MM.1S (cell line): ENCODE measurements at regions not wholly inside any gene's neighbourhood (a gene's known extent, or its start where the extent isn't known, plus 50 kb on each side); places are given as distances from the start of the nearest gene placed in this dataset.

ENCODE experiments used
- DNase-seq: peaks from one replicate; pipeline ENCODE4 v3.0.0-alpha.2; 2015
- H2AFZ ChIP-seq: fragments of 300-600 bp; sonication (generic); 2 replicates; pipeline ENCODE4 v1.6.0; 2016; ENCODE audit warnings: antibody characterized with exemption, low read length
- H3F3A ChIP-seq: fragments of 300-600 bp; sonication (generic); 2 replicates; pipeline ENCODE4 v1.6.1; 2016; ENCODE audit warnings: mild to moderate bottlenecking, antibody characterized with exemption, low read length, moderate library complexity, mixed read lengths; ENCODE audit not compliant: insufficient read depth
- H3K27ac ChIP-seq: fragments of 300-600 bp; sonication (generic); 2 replicates; pipeline ENCODE4 v1.5.1; 2016; ENCODE audit warnings: mild to moderate bottlenecking, low read length
- H3K27me3 ChIP-seq: fragments of 300-600 bp; sonication (generic); replicated peaks from 2 replicates; pipeline ENCODE4 v1.6.0; 2016; ENCODE audit warnings: low read length; ENCODE audit not compliant: insufficient read depth
- H3K36me3 ChIP-seq: fragments of 300-600 bp; sonication (generic); replicated peaks from 2 replicates; pipeline ENCODE4 v1.6.1; 2016; ENCODE audit warnings: mild to moderate bottlenecking, low read length, mixed read lengths; ENCODE audit not compliant: insufficient read depth
- H3K4me1 ChIP-seq: fragments of 300-600 bp; sonication (generic); 2 replicates; pipeline ENCODE4 v1.6.1; 2016; ENCODE audit warnings: low read length, mixed read lengths
- H3K4me2 ChIP-seq: fragments of 300-600 bp; sonication (generic); 2 replicates; pipeline ENCODE4 v1.6.0; 2016; ENCODE audit warnings: low read depth, low read length
- H3K4me3 ChIP-seq: fragments of 300-600 bp; sonication (generic); 2 replicates; pipeline ENCODE4 v1.5.1; 2016; ENCODE audit warnings: low read length, mixed read lengths
- H3K79me2 ChIP-seq: fragments of 300-600 bp; sonication (generic); 2 replicates; pipeline ENCODE4 v1.6.1; 2016; ENCODE audit warnings: mixed run types, low read length, mixed read lengths
- H3K9ac ChIP-seq: fragments of 300-600 bp; sonication (generic); 2 replicates; pipeline ENCODE4 v1.6.1; 2016; ENCODE audit warnings: low read length, mixed read lengths
- H3K9me2 ChIP-seq: fragments of 300-600 bp; sonication (generic); replicated peaks from 2 replicates; pipeline ENCODE4 v1.6.1; 2016; ENCODE audit warnings: mild to moderate bottlenecking, low read length, mixed read lengths; ENCODE audit not compliant: insufficient read depth
- H3K9me3 ChIP-seq: fragments of 300-600 bp; sonication (generic); replicated peaks from 2 replicates; pipeline ENCODE4 v1.6.1; 2016; ENCODE audit warnings: mild to moderate bottlenecking, low read length, mixed read lengths; ENCODE audit not compliant: insufficient read depth
- H4K20me1 ChIP-seq: fragments of 300-600 bp; sonication (generic); 2 replicates; pipeline ENCODE4 v1.6.1; 2016; ENCODE audit warnings: mild to moderate bottlenecking, low read length, moderate library complexity, mixed read lengths; ENCODE audit not compliant: insufficient read depth
- EZH2 ChIP-seq: fragments of 300-600 bp; sonication (generic); optimal IDR thresholded peaks from 2 replicates; pipeline ENCODE3; 2017; ENCODE audit warnings: low read depth, mild to moderate bottlenecking, antibody characterized with exemption, low read length, mixed read lengths
- EZH2phosphoT487 ChIP-seq: fragments of 300-600 bp; sonication (generic); IDR thresholded peaks from 2 replicates; pipeline ENCODE4 v1.6.1; 2018; ENCODE audit warnings: antibody characterized with exemption, low read length
- TF ChIP-seq, protein P1 (sequence below): fragments of 300-600 bp; sonication (generic); IDR thresholded peaks from 2 replicates; pipeline ENCODE4 v1.5.1; 2016; ENCODE audit warnings: antibody characterized with exemption, low read length, mixed read lengths

DNA sequence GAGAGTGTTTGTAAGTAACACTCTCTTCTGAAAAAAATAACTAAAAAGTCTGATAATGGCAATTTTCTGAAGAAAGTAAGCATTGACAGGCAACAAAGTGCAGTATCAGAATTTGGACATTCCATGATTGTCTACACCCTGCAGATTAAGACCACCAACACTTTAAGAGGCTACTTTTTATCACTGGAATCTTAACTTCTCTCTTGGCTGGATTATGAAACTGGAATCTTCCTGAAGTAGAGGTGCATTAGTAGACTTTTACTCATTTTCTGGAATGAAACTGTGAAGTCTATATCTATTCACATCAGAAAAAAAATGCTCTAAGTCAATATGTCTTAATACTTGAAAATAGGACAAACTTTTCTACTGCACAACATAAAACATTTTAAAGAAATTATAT, 547.5 kb downstream of the COL12A1 start:
- H4K20me1 ChIP-seq, result no peaks in the 10 kb centered on the region
- no peaks in the 10 kb centered on the region for H3K9me3 ChIP-seq
- H3K27me3 ChIP-seq, result no peaks in the 10 kb centered on the region
- H3K9ac ChIP-seq, result no peak overlapping the region
- H3K4me3 ChIP-seq, result no peak overlapping the region
- H3K4me2 ChIP-seq, result no peak overlapping the region
- H3K27ac ChIP-seq, result no peak overlapping the region
- no peak overlapping the region for H2AFZ ChIP-seq
- H3K79me2 ChIP-seq, result no peaks in the 10 kb centered on the region
- no peaks in the 10 kb centered on the region for H3K36me3 ChIP-seq
- H3K9me2 ChIP-seq, result no peaks in the 10 kb centered on the region
- no peak for TF ChIP-seq EZH2phosphoT487
- TF ChIP-seq, protein P1, sequence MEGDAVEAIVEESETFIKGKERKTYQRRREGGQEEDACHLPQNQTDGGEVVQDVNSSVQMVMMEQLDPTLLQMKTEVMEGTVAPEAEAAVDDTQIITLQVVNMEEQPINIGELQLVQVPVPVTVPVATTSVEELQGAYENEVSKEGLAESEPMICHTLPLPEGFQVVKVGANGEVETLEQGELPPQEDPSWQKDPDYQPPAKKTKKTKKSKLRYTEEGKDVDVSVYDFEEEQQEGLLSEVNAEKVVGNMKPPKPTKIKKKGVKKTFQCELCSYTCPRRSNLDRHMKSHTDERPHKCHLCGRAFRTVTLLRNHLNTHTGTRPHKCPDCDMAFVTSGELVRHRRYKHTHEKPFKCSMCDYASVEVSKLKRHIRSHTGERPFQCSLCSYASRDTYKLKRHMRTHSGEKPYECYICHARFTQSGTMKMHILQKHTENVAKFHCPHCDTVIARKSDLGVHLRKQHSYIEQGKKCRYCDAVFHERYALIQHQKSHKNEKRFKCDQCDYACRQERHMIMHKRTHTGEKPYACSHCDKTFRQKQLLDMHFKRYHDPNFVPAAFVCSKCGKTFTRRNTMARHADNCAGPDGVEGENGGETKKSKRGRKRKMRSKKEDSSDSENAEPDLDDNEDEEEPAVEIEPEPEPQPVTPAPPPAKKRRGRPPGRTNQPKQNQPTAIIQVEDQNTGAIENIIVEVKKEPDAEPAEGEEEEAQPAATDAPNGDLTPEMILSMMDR, result no peak
- TF ChIP-seq EZH2, result no peak
- H3F3A ChIP-seq, result no peaks in the 10 kb centered on the region
- no peaks in the 10 kb centered on the region for H3K4me1 ChIP-seq
- no peak for DNase-seq

DNA sequence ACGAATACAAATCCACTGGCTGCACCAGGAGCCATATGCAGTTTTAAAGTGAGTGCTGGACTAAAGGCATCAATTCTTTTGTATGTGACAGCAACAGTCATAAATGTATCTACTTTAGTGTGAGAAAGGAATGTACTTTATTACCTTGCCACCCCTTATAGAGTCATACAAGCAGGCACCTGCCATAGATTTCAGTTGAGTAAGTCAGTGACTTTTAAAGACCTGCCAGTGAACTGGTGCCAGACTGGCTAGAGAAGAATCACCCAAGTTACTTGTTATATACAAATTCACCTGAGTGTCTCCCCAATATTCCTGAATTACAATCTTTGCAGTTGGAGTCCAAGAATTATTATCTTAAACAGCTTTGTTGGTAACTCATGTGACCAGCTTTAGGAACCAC, 547.9 kb downstream of the COL12A1 start:
- Histone ChIP-seq H3K4me2 (no peak overlapping the region), H3K9me3 (no peaks in the 10 kb centered on the region), H3K4me1 (no peaks in the 10 kb centered on the region), H3K27me3 (no peaks in the 10 kb centered on the region), H2AFZ (no peak overlapping the region), H3K9me2 (no peaks in the 10 kb centered on the region), H3K4me3 (no peak overlapping the region), H3K36me3 (no peaks in the 10 kb centered on the region), H3K9ac (no peak overlapping the region), H3K79me2 (no peaks in the 10 kb centered on the region), H4K20me1 (no peaks in the 10 kb centered on the region), H3K27ac (no peak overlapping the region), H3F3A (no peaks in the 10 kb centered on the region)
- no peak for TF ChIP-seq EZH2phosphoT487
- no peak for TF ChIP-seq EZH2
- TF ChIP-seq, protein P1, result no peak
- DNase-seq, result no peak

DNA sequence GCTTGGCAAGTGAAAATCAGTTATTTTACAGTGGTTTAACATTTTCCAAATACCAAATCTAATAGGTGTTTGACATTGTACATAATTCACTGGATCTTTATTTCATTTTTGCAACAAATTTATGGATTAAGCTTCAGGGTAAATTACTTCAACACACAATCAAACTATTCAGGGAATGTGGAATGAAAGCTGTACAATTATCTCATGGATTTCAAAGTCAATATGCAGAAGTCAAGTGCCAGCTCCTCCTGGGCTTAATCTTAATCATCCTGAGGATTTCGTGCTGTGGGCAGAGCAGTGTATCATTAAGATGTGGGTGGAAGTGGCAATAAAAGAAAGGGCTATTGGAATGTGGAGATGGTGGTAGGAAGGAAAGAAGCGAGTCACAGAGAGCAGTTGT, 548.8 kb downstream of the COL12A1 start:
- Histone ChIP-seq H3K4me1 (no peaks in the 10 kb centered on the region), H4K20me1 (no peaks in the 10 kb centered on the region), H3K9me3 (no peaks in the 10 kb centered on the region), H3K9me2 (no peaks in the 10 kb centered on the region), H3F3A (no peaks in the 10 kb centered on the region), H3K27ac (no peak overlapping the region), H3K4me3 (no peak overlapping the region), H3K27me3 (no peaks in the 10 kb centered on the region), H2AFZ (no peak overlapping the region), H3K4me2 (no peak overlapping the region), H3K79me2 (no peaks in the 10 kb centered on the region), H3K9ac (no peak overlapping the region), H3K36me3 (no peaks in the 10 kb centered on the region)
- TF ChIP-seq EZH2 (no peak), EZH2phosphoT487 (no peak)
- TF ChIP-seq, protein P1, result no peak
- DNase-seq, result no peak

DNA sequence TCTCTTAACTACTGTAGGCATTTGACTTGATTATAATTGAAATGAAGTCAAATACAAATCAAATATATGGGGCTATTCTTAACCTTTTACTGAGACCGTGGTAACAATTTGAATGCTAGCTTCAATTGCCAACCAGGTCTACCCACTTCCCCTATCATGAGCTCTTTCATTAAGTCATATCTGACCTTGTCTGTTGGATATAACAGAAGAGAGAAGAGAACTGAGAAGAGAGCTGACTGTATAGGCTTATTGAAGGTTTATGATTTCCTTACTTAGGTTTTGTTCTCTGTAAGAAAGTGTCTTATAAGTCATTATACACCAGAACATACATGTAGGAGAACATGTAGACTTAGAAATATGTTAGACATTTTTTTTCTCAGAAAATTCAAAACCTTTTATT, 549.4 kb downstream of the COL12A1 start:
- Histone ChIP-seq H2AFZ (no peak overlapping the region), H3K4me1 (no peaks in the 10 kb centered on the region), H3K27ac (no peak overlapping the region), H3F3A (no peaks in the 10 kb centered on the region), H3K9me3 (no peaks in the 10 kb centered on the region), H3K4me2 (no peak overlapping the region), H3K36me3 (no peaks in the 10 kb centered on the region), H4K20me1 (no peaks in the 10 kb centered on the region), H3K27me3 (no peaks in the 10 kb centered on the region), H3K9ac (no peak overlapping the region), H3K79me2 (no peaks in the 10 kb centered on the region), H3K4me3 (no peak overlapping the region), H3K9me2 (no peaks in the 10 kb centered on the region)
- TF ChIP-seq EZH2, result no peak
- TF ChIP-seq, protein P1, result no peak
- TF ChIP-seq EZH2phosphoT487, result no peak
- no peak for DNase-seq
